ENCODE measurements at regions not wholly inside any gene's neighbourhood (a gene's known extent, or its start where the extent isn't known, plus 50 kb on each side); places are given as distances from the start of the nearest gene placed in this dataset.

- no peaks in the 10 kb centered on the region for H3K36me3 ChIP-seq
- TF ChIP-seq POLR2AphosphoS5 (IDR thresholded peaks at IDR 0.05), result no peak
- TF ChIP-seq, protein P1, sequence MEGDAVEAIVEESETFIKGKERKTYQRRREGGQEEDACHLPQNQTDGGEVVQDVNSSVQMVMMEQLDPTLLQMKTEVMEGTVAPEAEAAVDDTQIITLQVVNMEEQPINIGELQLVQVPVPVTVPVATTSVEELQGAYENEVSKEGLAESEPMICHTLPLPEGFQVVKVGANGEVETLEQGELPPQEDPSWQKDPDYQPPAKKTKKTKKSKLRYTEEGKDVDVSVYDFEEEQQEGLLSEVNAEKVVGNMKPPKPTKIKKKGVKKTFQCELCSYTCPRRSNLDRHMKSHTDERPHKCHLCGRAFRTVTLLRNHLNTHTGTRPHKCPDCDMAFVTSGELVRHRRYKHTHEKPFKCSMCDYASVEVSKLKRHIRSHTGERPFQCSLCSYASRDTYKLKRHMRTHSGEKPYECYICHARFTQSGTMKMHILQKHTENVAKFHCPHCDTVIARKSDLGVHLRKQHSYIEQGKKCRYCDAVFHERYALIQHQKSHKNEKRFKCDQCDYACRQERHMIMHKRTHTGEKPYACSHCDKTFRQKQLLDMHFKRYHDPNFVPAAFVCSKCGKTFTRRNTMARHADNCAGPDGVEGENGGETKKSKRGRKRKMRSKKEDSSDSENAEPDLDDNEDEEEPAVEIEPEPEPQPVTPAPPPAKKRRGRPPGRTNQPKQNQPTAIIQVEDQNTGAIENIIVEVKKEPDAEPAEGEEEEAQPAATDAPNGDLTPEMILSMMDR (IDR thresholded peaks at IDR 0.05), result no peak
- no peak for TF ChIP-seq EP300 (IDR thresholded peaks at IDR 0.05)
- TF ChIP-seq POLR2A (IDR thresholded peaks at IDR 0.05), result no peak
- WGBS, 2 donors, result 43% methylated on average over 4 of the region's 4 CpGs
- no peak overlapping the region for H3K27ac ChIP-seq
- no peaks in the 10 kb centered on the region for H3K9me3 ChIP-seq
- no peak overlapping the region for H3K4me3 ChIP-seq
- no peak for ATAC-seq (ENCODE audit: low FRiP score in 2 of 2)
- DNase-seq, result no peak
- no peaks in the 10 kb centered on the region for H3K4me1 ChIP-seq
- H3K27me3 ChIP-seq, result no peaks in the 10 kb centered on the region
Observed at GRCh38 chr3:109973733-109974132, 636.4 kb upstream of the DPPA4 start.

DNA sequence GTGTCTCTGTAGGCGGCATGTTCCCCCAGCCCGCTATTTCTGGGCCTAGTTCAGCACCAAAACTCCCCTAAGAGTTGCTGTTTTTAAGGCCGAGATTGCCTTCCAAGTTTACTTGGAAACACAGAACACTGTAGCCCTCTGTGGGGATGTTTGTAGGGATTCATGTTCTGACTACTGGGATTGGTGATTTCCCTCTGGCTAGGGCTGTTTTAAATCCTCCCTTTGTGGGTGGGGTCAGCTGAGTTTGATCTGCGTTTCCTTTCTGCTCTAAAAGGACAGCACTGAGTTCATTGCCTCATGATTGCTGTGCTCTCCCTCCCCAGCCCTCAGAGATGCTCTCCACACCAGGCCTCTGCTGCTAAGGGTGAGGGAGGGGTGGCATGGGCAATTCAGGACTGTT is 640.6 kb upstream of the DPPA4 start:
- DNase-seq (no peak), ATAC-seq (ENCODE audit: low FRiP score in 2 of 2) (no peak)
- Histone ChIP-seq H3K36me3 (no peaks in the 10 kb centered on the region), H3K9me3 (no peaks in the 10 kb centered on the region), H3K4me1 (no peaks in the 10 kb centered on the region), H3K27me3 (no peaks in the 10 kb centered on the region), H3K27ac (no peak overlapping the region), H3K4me3 (no peak overlapping the region)
- TF ChIP-seq, protein P1 (IDR thresholded peaks at IDR 0.05), result no peak
- no peak for TF ChIP-seq POLR2A (IDR thresholded peaks at IDR 0.05)
- TF ChIP-seq POLR2AphosphoS5 (IDR thresholded peaks at IDR 0.05), result no peak
- no peak for TF ChIP-seq EP300 (IDR thresholded peaks at IDR 0.05)
- WGBS, 2 donors, result 74 to 81% methylated on average over 4 of the region's 4 CpGs

DNA sequence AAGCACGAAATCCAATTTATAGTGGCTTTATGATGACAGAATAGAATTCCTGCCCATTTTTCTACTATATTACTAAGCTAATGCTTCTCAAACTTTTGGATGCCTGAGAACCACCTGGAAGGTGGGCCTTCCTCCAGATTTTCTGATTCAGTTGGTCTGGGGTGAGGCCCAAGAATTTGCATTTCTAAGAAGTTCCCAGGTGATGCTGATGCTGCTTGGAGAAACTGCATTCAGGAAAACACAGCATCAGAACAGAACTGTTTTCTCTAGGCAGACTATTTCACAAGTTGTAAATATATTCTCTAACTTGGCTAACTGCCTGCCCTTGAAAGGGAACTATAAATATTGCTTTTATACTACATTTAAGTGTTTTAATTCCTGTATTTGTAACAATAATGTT is 644.9 kb upstream of the DPPA4 start:
- no peak for TF ChIP-seq EP300 (IDR thresholded peaks at IDR 0.05)
- TF ChIP-seq, protein P1 (IDR thresholded peaks at IDR 0.05), result no peak
- TF ChIP-seq POLR2A (IDR thresholded peaks at IDR 0.05), result no peak
- TF ChIP-seq POLR2AphosphoS5 (IDR thresholded peaks at IDR 0.05), result no peak
- no peak for DNase-seq
- Histone ChIP-seq H3K4me1 (no peaks in the 10 kb centered on the region), H3K27me3 (no peaks in the 10 kb centered on the region), H3K27ac (no peak overlapping the region), H3K36me3 (no peaks in the 10 kb centered on the region), H3K9me3 (no peaks in the 10 kb centered on the region), H3K4me3 (no peak overlapping the region)
- ATAC-seq (ENCODE audit: low FRiP score in 2 of 2), result no peak
- WGBS, 2 donors, result 72 to 83% methylated on average over 1 of the region's 1 CpG

DNA sequence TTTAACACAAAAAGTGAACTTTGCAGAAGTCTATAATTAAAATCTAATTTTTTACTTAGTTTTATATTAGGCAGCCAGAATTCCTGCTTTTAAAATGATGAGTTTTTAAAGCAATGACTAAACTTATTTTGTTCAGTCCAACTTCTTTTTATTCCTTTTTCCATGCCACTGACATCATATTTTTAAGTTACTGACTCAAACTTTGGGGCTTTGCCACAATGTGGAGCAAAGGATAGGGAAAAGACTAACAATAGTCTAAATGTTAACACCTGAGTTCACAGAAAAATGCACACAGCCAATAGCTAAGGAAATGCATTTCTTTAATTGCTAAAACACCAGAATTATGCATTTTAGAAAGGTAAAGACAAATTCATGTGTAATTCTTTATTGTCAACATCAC is 647.6 kb upstream of the DPPA4 start:
- TF ChIP-seq EP300 (IDR thresholded peaks at IDR 0.05) (no peak), POLR2AphosphoS5 (IDR thresholded peaks at IDR 0.05) (no peak), POLR2A (IDR thresholded peaks at IDR 0.05) (no peak)
- TF ChIP-seq, protein P1 (IDR thresholded peaks at IDR 0.05), result no peak
- DNase-seq (no peak), ATAC-seq (ENCODE audit: low FRiP score in 2 of 2) (no peak)
- Histone ChIP-seq H3K27ac (no peak overlapping the region), H3K36me3 (no peaks in the 10 kb centered on the region), H3K27me3 (no peaks in the 10 kb centered on the region), H3K9me3 (no peaks in the 10 kb centered on the region), H3K4me3 (no peak overlapping the region), H3K4me1 (no peaks in the 10 kb centered on the region)

DNA sequence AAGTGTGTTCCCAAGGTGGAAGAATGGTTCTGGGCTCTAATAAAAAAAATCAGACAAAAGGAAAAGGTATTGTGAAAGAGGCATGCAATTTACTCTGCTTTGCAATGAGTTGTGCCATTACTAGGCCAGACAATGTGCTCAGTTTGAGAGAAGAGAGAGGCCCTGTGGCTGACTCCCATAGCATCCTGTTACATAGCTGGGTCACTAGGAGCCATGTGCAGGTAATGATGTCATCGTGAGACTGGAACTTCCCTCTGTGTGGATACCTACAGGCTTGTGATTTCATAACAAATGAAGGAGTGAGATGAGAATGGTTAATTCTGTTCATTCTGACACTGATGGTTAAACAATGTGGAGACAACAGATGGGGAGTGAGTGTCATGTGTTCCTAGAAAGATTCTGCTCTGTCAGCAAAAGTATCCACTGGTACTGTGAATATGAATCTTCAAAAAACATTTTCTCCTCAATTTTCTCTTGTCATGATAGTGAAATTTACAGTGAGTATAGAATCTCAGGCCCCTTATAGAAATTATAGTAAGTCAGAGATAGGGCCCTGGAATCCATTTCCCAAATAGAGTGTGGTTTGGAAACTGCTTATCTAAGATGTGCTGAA is 648.7 kb upstream of the DPPA4 start:
- H3K27ac ChIP-seq, result no peak overlapping the region
- no peak for ATAC-seq (ENCODE audit: low FRiP score in 2 of 2)
- no peaks in the 10 kb centered on the region for H3K27me3 ChIP-seq
- TF ChIP-seq POLR2AphosphoS5 (IDR thresholded peaks at IDR 0.05) (no peak), EP300 (IDR thresholded peaks at IDR 0.05) (no peak), POLR2A (IDR thresholded peaks at IDR 0.05) (no peak)
- TF ChIP-seq, protein P1 (IDR thresholded peaks at IDR 0.05), result no peak
- 74 to 87% methylated on average over 1 of the region's 1 CpG for WGBS, 2 donors
- no peak overlapping the region for H3K4me3 ChIP-seq
- no peaks in the 10 kb centered on the region for H3K9me3 ChIP-seq
- H3K4me1 ChIP-seq, result no peaks in the 10 kb centered on the region
- no peaks in the 10 kb centered on the region for H3K36me3 ChIP-seq
- no peak for DNase-seq
